CD4-positive, alpha-beta T cell treated with Interferon alpha-2 for 1 hour (primary cell): ENCODE measurements at regions not wholly inside any gene's neighbourhood (a gene's known extent, or its start where the extent isn't known, plus 50 kb on each side); places are given as distances from the start of the nearest gene placed in this dataset.

Experiments
- DNase-seq, 2 donors: peaks; one replicate each; pipeline ENCODE4 v3.0.0-alpha.2; 2020 to 2022

- no peak for DNase-seq
Observed at GRCh38 chr2:153195342-153195741, 283.2 kb downstream of the RPRM start.

GRCh38 chr2:153189091-153189888 is 289.3 kb downstream of the RPRM start:
- DNase-seq = no peak

- DNase-seq = no peak
Observed at GRCh38 chr2:153179808-153180207, 298.8 kb downstream of the RPRM start.

- DNase-seq = no peak
Observed at GRCh38 chr2:153169609-153170008, 309.0 kb downstream of the RPRM start.

- no peak for DNase-seq
Observed at GRCh38 chr2:153165021-153165420, 313.5 kb downstream of the RPRM start.

GRCh38 chr2:153163055-153163454 is 315.5 kb downstream of the RPRM start:
- DNase-seq = peak in 1 of 2 donors; percentile 25

GRCh38 chr2:153156743-153157142 is 321.8 kb downstream of the RPRM start:
- DNase-seq = no peak

GRCh38 chr2:153152036-153152435 is 326.5 kb downstream of the RPRM start:
- no peak for DNase-seq

- DNase-seq = no peak
Observed at GRCh38 chr2:153145470-153145978, 333.0 kb downstream of the RPRM start.

- no peak for DNase-seq
Observed at GRCh38 chr2:153143540-153143939, 335.0 kb downstream of the RPRM start.

GRCh38 chr2:153140498-153140897 is 338.1 kb downstream of the RPRM start:
- no peak for DNase-seq

GRCh38 chr2:153138651-153139375 is 339.7 kb downstream of the RPRM start:
- DNase-seq = no peak

- no peak for DNase-seq
Observed at GRCh38 chr2:153136216-153136615, 342.3 kb downstream of the RPRM start.

GRCh38 chr2:153134725-153135124 is 343.8 kb downstream of the RPRM start:
- DNase-seq = no peak

- DNase-seq = no peak
Observed at GRCh38 chr2:153133716-153134115, 344.8 kb downstream of the RPRM start.

- DNase-seq = no peak
Observed at GRCh38 chr2:153132418-153132817, 346.1 kb downstream of the RPRM start.

- no peak for DNase-seq
Observed at GRCh38 chr2:153115141-153115540, 363.4 kb downstream of the RPRM start.

GRCh38 chr2:153110486-153110885 is 368.1 kb downstream of the RPRM start:
- no peak for DNase-seq

GRCh38 chr2:153109793-153110192 is 368.8 kb downstream of the RPRM start:
- no peak for DNase-seq

GRCh38 chr2:153106802-153107477 is 371.6 kb downstream of the RPRM start:
- DNase-seq = no peak

GRCh38 chr2:153105829-153106578 is 372.6 kb downstream of the RPRM start:
- DNase-seq = no peak

- DNase-seq = no peak
Observed at GRCh38 chr2:153101187-153101586, 377.4 kb downstream of the RPRM start.

- no peak for DNase-seq
Observed at GRCh38 chr2:153100151-153100550, 378.4 kb downstream of the RPRM start.
